ENCODE measurements at regions not wholly inside any gene's neighbourhood (a gene's known extent, or its start where the extent isn't known, plus 50 kb on each side); places are given as distances from the start of the nearest gene placed in this dataset.
"Not testable (repeated sequence)": the region's sequence is repeated elsewhere in the genome, so short reads cannot be mapped to it uniquely, and the experiment has no call there.

GRCh38 chr1:197985351-197985750 is 68.2 kb downstream of the LHX9 start:
- DNase-seq: no peak

GRCh38 chr1:197986817-197987216 is 69.6 kb downstream of the LHX9 start:
- DNase-seq: no peak

GRCh38 chr1:197987294-197987693 is 70.1 kb downstream of the LHX9 start:
- DNase-seq: no peak

DNA sequence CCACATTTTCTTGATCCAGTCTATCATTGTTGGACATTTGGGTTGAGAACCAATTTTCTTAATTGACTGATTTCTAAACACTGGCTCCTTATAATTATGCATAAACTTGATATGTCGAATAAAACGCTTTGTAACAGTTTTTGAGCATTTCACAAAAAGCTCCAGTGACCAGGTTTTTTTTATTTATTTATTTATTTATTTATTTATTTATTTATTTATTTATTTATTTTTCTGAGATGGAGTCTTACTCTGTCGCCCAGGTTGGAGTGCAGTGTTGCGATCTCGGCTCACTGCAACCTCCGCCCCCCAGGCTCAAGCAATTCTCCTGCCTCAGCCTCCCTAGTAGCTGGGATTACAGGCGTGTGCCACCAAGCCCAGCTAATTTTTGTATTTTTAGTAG is 71.4 kb downstream of the LHX9 start:
- not testable (repeated sequence) for DNase-seq

DNA sequence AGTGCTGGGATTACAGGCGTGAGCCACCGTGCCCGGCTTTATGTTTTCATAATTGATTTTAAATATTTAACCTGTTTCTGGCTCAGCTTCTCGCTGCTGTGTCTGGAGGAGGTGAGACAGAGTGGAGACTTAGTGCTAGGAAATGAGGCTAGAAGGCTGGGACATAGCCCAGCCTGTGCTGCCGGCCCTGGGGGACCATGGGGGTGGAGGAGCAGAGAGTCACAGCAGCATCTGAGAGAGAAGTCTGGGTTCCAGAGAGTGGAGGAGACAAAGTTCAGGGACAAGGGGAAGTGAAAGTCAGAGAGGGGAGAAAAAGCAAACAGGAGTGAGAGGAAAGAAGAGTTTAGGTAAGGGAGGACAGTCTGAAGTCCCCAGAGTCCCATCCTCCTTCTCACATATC is 71.9 kb downstream of the LHX9 start:
- DNase-seq: no peak

- DNase-seq: no peak
Observed at GRCh38 chr1:197991594-197991993, 74.4 kb downstream of the LHX9 start.

- DNase-seq: no peak
Observed at GRCh38 chr1:197994907-197995407, 77.8 kb downstream of the LHX9 start.

GRCh38 chr1:197995408-197996258 is 78.5 kb downstream of the LHX9 start:
- no peak for DNase-seq

- not testable (repeated sequence) for DNase-seq
Observed at GRCh38 chr1:197996259-197996512, 79.0 kb downstream of the LHX9 start.

DNA sequence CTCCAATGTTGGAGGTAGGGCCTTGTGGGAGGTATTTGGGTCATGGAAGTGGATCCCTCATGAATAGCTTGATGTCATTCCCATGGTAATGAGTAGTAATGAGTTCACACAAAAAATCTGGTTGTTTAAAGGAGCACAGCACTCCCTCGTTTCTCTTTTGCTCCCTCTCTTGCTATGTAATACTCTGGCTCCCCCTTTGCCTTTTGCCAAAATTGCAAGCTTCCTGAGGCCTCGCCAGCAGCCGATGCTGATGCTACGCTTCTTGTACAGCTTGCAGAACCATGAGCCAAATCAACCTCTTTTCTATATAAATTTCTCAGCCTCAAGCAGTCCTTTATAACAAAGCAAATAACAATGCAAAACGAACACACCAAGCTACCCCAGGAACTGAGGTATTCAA is 80.9 kb downstream of the LHX9 start:
- no peak for DNase-seq

DNA sequence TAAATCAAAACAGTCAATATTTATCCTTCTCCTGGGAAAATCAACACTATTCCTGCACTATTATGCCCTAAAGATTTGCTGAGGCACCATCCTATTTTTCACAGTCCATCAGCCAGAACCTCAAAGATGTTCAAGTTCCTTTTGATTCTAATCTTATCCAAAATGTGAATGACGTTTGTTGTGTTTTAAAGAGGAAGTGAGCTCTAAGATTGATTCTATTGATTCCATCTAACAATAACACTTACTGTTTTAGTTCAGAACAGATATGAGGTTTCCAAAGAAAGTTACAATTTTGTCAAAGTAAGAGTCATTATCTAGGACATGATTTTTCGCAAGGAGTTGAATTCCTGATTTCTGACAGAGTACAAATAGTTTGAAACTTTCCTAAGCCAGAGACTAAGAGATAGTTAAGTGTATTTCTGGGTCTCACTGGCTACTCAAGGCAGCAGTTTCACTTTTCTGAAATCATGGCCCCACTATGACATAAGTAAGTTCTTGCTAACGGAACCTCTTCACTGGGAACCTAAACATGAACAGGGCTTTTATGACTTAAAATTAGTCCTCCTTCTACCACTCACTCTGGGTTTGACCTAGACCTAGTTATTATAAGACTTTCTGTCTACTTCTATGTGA is 84.7 kb downstream of the LHX9 start:
- no peak for DNase-seq

DNA sequence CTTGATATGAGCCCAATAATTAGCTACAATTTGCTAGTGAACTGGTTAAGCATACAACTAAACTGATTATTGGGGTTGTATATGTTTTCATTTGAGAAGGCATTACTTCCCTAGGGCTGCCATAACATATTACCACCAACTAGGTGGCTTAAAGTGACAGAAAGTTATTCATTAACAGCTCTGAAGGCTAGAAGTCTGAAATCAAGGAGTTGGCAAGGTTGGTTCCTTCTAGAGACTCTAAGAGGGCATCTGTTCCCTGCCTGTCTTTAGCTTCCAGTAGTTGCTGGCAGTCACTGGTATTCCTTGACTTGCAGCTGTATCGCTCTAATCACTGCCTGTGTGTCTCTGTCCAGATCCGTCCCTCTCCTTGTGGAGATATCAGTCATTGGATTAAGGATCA is 86.3 kb downstream of the LHX9 start:
- DNase-seq: no peak

GRCh38 chr1:198007011-198007410 is 89.8 kb downstream of the LHX9 start:
- DNase-seq: no peak

- no peak for DNase-seq
Observed at GRCh38 chr1:198007687-198008607, 90.8 kb downstream of the LHX9 start.

- no peak for DNase-seq
Observed at GRCh38 chr1:198014355-198014754, 97.2 kb downstream of the LHX9 start.

GRCh38 chr1:198015309-198015708 is 98.1 kb downstream of the LHX9 start:
- DNase-seq: no peak

GRCh38 chr1:198018529-198018928 is 101.4 kb downstream of the LHX9 start:
- DNase-seq: no peak

DNA sequence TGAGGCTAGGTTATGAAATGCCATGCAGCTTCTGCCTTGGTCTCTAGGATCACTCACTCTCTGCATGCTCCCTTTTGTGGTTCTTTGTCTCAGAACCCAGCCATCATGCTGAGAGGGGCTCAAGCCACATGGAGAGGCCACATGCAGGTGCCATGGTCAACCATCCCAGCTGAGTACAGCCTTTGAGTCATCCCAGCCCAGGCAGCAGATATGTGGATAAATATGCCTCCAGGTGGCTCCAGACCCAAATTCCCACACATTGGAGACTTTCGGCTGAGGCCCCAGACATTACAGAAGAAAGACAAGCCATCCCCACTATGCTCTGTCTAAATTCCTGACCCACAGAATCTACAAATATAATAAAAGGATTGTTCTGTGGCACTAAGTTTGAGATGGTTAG is 102.0 kb downstream of the LHX9 start:
- DNase-seq: no peak

GRCh38 chr1:198024336-198024735 is 107.2 kb downstream of the LHX9 start:
- no peak for DNase-seq

GRCh38 chr1:198024782-198025181 is 107.6 kb downstream of the LHX9 start:
- no peak for DNase-seq

DNA sequence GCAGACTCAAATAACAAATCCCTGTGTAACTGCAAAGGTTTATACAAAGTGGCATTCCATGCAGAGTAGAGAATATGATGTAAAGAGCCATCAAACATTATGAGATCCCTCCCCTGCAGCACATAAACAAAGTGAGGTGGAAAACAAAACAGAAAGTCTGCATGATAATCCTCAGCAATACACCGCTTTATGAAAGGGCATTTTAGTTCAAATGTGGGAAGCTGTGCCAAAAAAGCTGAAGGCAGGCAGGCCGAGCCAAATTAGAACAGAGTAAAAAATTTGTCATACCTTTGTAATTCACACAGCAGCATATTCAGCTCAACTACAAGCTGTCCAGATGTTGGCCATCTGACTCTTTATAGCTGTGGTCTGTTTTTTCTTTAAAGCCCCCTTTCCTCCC is 113.5 kb downstream of the LHX9 start:
- DNase-seq: no peak

DNA sequence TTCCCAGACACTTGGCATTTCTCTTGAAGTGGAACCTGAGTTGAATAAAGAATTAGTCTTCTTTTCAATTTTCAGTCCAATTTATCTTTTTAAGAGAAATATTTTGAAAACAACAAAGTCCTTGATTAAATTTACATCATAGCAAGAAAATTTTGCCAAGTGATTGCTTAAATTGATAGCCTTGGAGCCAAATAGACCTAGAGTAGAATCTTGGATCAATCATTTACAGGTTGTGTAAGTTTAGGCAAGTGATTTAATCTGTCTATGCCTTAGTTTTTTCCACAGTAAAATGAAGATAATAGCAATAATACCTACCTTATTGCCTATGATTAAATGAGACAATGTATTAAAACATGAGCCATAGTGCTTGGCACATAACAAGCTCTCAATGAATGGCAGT is 113.9 kb downstream of the LHX9 start:
- DNase-seq: no peak

- DNase-seq: no peak
Observed at GRCh38 chr1:198032668-198033067, 115.5 kb downstream of the LHX9 start.

DNA sequence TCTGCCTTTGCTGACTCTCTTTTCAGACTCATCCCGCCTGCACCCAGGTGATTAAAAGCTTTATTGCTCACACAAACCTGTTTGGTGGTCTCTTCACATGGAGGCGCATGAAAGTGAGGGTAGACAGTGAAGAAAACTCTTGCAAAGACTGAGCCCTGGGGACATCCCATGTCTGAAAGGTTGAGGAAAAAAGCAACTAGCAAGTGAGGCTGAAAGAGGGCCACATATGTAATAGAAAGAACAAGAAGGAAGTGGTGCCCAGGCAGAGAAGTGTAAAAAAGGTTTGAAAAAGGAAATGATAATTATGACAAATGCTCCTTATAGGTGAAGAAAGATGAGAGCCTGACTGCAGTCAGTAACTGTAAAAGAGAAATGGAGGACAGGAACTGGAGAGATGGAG is 115.9 kb upstream of the NEK7 start:
- no peak for DNase-seq

All from NCI-H1694 (cell line).